Testis (tissue), 2 donors: ENCODE measurements at regions not wholly inside any gene's neighbourhood (a gene's known extent, or its start where the extent isn't known, plus 50 kb on each side); places are given as distances from the start of the nearest gene placed in this dataset.

Experiments used
- DNase-seq: peaks from one replicate; pipeline ENCODE4 v3.0.0-alpha.2; 2019
- H3K27ac ChIP-seq, 2 donors: fragments of 200-600 bp; sonication (generic); one replicate each; pipeline ENCODE4 v1.5.1; 2019
- H3K27me3 ChIP-seq: fragments of 200-600 bp; sonication (generic); one replicate; pipeline ENCODE4 v1.5.1; 2019
- H3K36me3 ChIP-seq: fragments of 200-600 bp; sonication (generic); one replicate; pipeline ENCODE4 v1.5.1; 2017; ENCODE audit warnings: low read depth; ENCODE audit errors: missing control alignments
- H3K4me1 ChIP-seq: fragments of 200-600 bp; sonication (generic); one replicate; pipeline ENCODE4 v1.5.1; 2019
- H3K4me3 ChIP-seq, 2 donors: fragments of 200-600 bp; sonication (generic); one replicate each; pipeline ENCODE4 v1.5.1; 2017 to 2019
- H3K9me3 ChIP-seq: fragments of 200-600 bp; sonication (generic); one replicate; pipeline ENCODE4 v1.5.1; 2017
- POLR2A ChIP-seq: fragments of 450-650 bp; IDR thresholded peaks from one replicate; pipeline ENCODE4 v1.6.1; 2017; ENCODE audit warnings: antibody characterized with exemption, mild to moderate bottlenecking, moderate library complexity
- WGBS, 2 donors: methylation state at CpG; one replicate each; pipeline ENCODE4 v1.1.5; 2018; 5-methylcytosine and 5-hydroxymethylcytosine counted together
- intact Hi-C: fragments of 100-400 bp; cut with DNase I; formaldehyde crosslinking; loops from one replicate; pipeline ENCODE4 v1.15.1; 2023; ENCODE audit warnings: low total_unique reads
- TF ChIP-seq, protein P1 (sequence below), 3 experiments: fragments of 450-650 bp in 2 of 3; fragments of 200-600 bp in 1 of 3; sonication (generic) in 1 of 3; IDR thresholded peaks; one replicate each; pipeline ENCODE4 v1.5.1; 2016 to 2019; ENCODE audit warnings: antibody characterized with exemption in 3 of 3, mild to moderate bottlenecking in 2 of 3, moderate library complexity in 1 of 3

DNA sequence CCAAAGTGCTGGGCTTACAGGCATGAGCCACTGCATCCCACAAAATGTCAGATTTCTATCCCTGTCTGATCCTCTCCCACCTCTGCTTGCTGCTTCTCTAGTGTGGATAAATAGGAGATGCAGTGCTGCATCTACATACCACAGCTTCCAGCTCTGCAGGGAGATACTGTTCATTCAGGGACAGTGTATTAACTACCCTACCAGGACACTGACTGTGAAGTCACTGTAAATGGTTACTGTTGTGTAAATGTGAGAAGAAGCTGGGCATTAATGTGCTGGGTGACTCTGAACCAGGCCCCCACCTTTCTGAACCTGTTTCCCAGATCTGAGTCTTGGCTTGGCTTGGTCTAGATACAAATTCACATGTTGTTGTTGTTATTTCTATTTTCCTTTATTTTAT is 488.6 kb upstream of the SULF2 start:
- TF ChIP-seq, protein P1, sequence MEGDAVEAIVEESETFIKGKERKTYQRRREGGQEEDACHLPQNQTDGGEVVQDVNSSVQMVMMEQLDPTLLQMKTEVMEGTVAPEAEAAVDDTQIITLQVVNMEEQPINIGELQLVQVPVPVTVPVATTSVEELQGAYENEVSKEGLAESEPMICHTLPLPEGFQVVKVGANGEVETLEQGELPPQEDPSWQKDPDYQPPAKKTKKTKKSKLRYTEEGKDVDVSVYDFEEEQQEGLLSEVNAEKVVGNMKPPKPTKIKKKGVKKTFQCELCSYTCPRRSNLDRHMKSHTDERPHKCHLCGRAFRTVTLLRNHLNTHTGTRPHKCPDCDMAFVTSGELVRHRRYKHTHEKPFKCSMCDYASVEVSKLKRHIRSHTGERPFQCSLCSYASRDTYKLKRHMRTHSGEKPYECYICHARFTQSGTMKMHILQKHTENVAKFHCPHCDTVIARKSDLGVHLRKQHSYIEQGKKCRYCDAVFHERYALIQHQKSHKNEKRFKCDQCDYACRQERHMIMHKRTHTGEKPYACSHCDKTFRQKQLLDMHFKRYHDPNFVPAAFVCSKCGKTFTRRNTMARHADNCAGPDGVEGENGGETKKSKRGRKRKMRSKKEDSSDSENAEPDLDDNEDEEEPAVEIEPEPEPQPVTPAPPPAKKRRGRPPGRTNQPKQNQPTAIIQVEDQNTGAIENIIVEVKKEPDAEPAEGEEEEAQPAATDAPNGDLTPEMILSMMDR (IDR thresholded peaks at IDR 0.05): no peak
- no peak for TF ChIP-seq POLR2A
- Histone ChIP-seq H3K9me3 (no peaks in the 10 kb centered on the region), H3K27ac (no peak overlapping the region), H3K27me3 (no peaks in the 10 kb centered on the region), H3K36me3 (no peaks in the 10 kb centered on the region), H3K4me1 (no peaks in the 10 kb centered on the region), H3K4me3 (no peak overlapping the region)
- DNase-seq: no peak
- intact Hi-C loops: no loop called here

DNA sequence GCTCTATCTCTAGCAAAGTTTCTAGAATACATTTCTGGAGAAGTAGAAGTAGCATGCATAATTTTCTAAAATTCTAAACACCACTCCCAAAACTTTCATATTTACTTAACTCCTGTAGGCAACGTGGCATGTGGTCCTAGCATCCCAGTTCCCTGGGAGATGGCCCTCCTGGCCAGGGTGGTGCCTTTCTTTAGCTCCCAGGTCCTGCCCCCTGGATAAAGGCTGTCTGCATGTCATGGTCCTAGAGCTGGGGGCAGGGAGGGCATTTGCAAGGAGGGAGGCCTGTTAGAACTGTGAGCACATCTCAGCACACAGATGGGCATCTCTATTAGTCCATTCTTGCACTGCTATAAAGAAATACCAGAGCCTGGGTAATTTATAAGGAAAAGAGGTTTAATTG is 485.6 kb upstream of the SULF2 start:
- TF ChIP-seq POLR2A: no peak
- TF ChIP-seq, protein P1 (IDR thresholded peaks at IDR 0.05): no peak
- intact Hi-C loops: no loop called here
- no peak overlapping the region for H3K27ac ChIP-seq
- 91 to 100% methylated on average over 1 of the region's 1 CpG for WGBS, 2 donors
- H3K27me3 ChIP-seq: no peaks in the 10 kb centered on the region
- no peaks in the 10 kb centered on the region for H3K4me1 ChIP-seq
- no peak for DNase-seq
- no peaks in the 10 kb centered on the region for H3K9me3 ChIP-seq
- H3K4me3 ChIP-seq: no peak overlapping the region
- no peaks in the 10 kb centered on the region for H3K36me3 ChIP-seq

DNA sequence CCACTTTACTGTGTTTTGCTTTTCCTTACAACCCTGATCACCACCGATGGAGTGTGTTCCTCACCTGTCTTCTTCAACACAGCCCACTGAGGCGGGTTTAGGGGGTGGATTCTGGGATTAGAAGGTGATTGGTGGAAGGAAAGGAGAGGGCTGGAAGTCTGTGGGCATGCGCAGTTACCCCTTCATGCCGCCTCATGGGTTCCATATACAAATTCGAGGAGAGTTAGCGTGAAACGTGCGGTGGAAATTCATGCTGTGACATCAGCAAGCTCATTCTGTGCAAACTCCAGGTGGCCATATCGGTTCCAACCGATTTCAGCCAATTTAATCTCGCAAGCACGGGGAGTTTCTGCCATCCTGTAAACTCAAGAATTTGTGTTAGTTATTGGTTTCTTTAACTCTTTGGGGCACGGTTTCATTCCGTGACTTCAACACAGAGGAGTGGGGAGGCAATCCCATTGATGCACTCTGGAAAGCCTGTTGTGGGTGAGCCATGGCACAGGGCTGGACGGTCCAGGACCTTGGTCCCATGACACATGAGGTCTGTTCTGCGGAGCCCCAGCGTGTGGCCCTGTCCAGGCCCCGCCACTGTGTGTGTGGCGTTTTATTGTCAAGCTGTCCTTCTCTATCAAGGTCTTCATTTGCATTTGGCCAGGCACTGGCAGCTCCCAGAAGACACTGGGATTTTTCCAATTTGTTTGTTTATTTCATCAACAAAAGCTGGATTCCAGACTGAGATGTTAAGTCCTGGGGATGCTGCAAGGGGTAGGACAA is 482.8 kb upstream of the SULF2 start:
- no peak for DNase-seq
- 88 to 91% methylated on average over 18 to 19 of the region's 19 CpGs for WGBS, 2 donors
- TF ChIP-seq POLR2A: no peak
- TF ChIP-seq, protein P1 (IDR thresholded peaks at IDR 0.05): no peak
- H3K4me3 ChIP-seq: no peak overlapping the region
- H3K36me3 ChIP-seq: no peaks in the 10 kb centered on the region
- intact Hi-C loops: no loop called here
- H3K27ac ChIP-seq: no peak overlapping the region
- H3K9me3 ChIP-seq: no peaks in the 10 kb centered on the region
- no peaks in the 10 kb centered on the region for H3K4me1 ChIP-seq
- no peaks in the 10 kb centered on the region for H3K27me3 ChIP-seq

DNA sequence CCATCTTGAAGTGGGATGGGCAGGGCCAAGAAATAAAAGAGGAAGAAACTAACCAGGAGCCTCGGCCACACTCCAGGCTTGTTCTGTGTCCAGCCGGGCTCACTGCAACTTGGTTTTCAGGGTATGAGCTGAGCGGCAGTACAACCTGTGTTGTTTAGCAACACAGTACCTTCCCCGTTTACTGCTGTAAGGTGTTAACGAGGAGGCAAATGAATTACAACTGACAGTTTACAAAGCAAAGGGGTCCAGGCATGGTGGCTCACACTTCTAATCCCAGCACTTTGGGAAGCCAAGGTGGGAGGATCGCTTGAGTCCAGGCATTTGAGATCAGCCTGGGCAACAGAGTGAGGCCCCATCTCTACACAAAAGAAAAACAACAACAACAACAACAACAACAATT is 481.3 kb upstream of the SULF2 start:
- Histone ChIP-seq H3K27me3 (no peaks in the 10 kb centered on the region), H3K4me1 (no peaks in the 10 kb centered on the region), H3K9me3 (no peaks in the 10 kb centered on the region), H3K36me3 (no peaks in the 10 kb centered on the region), H3K4me3 (no peak overlapping the region), H3K27ac (no peak overlapping the region)
- TF ChIP-seq, protein P1 (IDR thresholded peaks at IDR 0.05): no peak
- TF ChIP-seq POLR2A: no peak
- 87% methylated on average over 6 of the region's 6 CpGs for WGBS, 2 donors
- intact Hi-C loops: no loop called here
- DNase-seq: no peak

DNA sequence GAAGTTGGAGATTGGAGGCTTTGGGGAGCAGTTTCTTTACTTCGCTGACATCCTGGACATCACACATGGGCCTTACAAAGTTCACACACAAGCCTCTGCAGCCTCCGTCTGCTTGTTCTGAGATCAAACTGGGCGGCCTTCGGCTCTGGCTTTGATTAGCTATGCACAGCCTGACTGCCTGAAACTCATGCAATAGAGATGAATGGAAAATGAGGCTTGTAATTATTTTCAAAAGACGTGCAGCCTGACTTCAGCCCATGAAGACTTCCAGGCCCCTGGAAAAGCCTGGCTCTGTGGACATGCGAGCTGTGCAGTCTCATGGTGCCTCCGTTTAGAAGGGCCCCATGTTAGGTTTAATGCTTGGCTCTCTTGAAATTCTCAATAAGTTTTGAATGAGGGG is 480.5 kb upstream of the SULF2 start:
- no peak overlapping the region for H3K27ac ChIP-seq
- H3K9me3 ChIP-seq: no peaks in the 10 kb centered on the region
- H3K27me3 ChIP-seq: no peaks in the 10 kb centered on the region
- intact Hi-C loops: no loop called here
- H3K36me3 ChIP-seq: no peaks in the 10 kb centered on the region
- DNase-seq: no peak
- no peaks in the 10 kb centered on the region for H3K4me1 ChIP-seq
- TF ChIP-seq POLR2A: no peak
- TF ChIP-seq, protein P1 (IDR thresholded peaks at IDR 0.05): no peak
- WGBS, 2 donors: 83 to 84% methylated on average over 7 of the region's 7 CpGs
- H3K4me3 ChIP-seq: no peak overlapping the region
